ENCODE measurements at regions not wholly inside any gene's neighbourhood (a gene's known extent, or its start where the extent isn't known, plus 50 kb on each side); places are given as distances from the start of the nearest gene placed in this dataset.

GRCh38 chr9:81231011-81231410 is 458.3 kb downstream of the TLE1 start:
- intact Hi-C loops (cut with micrococcal nuclease; ENCODE audit: unreplicated experiment) = no loop called here
- Mint-ChIP-seq H3K4me1 (ENCODE audit: low read depth, unreplicated experiment) (no peaks in the 10 kb centered on the region), H3K27me3 (ENCODE audit: unreplicated experiment) (no peaks in the 10 kb centered on the region), H3K9me3 (ENCODE audit: low read depth, unreplicated experiment) (no peaks in the 10 kb centered on the region), H3K27ac (ENCODE audit: unreplicated experiment) (no peak overlapping the region), H3K36me3 (ENCODE audit: insufficient read depth, unreplicated experiment) (no peaks in the 10 kb centered on the region), H3K4me3 (ENCODE audit: low read depth, unreplicated experiment) (no peak overlapping the region)
- BruUV-seq (replicated peaks) = no TSS peak
- no peak for TF ChIP-seq CTCF (IDR thresholded peaks at IDR 0.05; ENCODE audit: unreplicated experiment)
- CTCF ChIA-PET = no interaction called here
- DNase-seq = no peak

GRCh38 chr9:81227507-81228245 is 461.7 kb downstream of the TLE1 start:
- TF ChIP-seq CTCF (IDR thresholded peaks at IDR 0.05; ENCODE audit: unreplicated experiment) = no peak
- H3K36me3 Mint-ChIP-seq (ENCODE audit: insufficient read depth, unreplicated experiment) = no peaks in the 10 kb centered on the region
- peaks cover 16% of the 10 kb centered on the region for H3K4me1 Mint-ChIP-seq (ENCODE audit: low read depth, unreplicated experiment)
- CTCF ChIA-PET = no interaction called here
- no peak overlapping the region for H3K4me3 Mint-ChIP-seq (ENCODE audit: low read depth, unreplicated experiment)
- H3K27me3 Mint-ChIP-seq (ENCODE audit: unreplicated experiment) = no peaks in the 10 kb centered on the region
- no TSS peak for BruUV-seq (replicated peaks)
- no peak for DNase-seq
- H3K9me3 Mint-ChIP-seq (ENCODE audit: low read depth, unreplicated experiment) = no peaks in the 10 kb centered on the region
- no peak overlapping the region for H3K27ac Mint-ChIP-seq (ENCODE audit: unreplicated experiment)
- intact Hi-C loops (cut with micrococcal nuclease; ENCODE audit: unreplicated experiment) = no loop called here

- intact Hi-C loops (cut with micrococcal nuclease; ENCODE audit: unreplicated experiment) = no loop called here
- BruUV-seq (replicated peaks) = no TSS peak
- H3K36me3 Mint-ChIP-seq (ENCODE audit: insufficient read depth, unreplicated experiment) = no peaks in the 10 kb centered on the region
- no peak overlapping the region for H3K27ac Mint-ChIP-seq (ENCODE audit: unreplicated experiment)
- H3K9me3 Mint-ChIP-seq (ENCODE audit: low read depth, unreplicated experiment) = no peaks in the 10 kb centered on the region
- no peak for DNase-seq
- no peak overlapping the region for H3K4me3 Mint-ChIP-seq (ENCODE audit: low read depth, unreplicated experiment)
- peaks cover 16% of the 10 kb centered on the region for H3K4me1 Mint-ChIP-seq (ENCODE audit: low read depth, unreplicated experiment)
- CTCF ChIA-PET = interaction anchor here (0.9 kb wide), 1 partner anchor 11 kb away, joined by 5 read pairs; no protein-coding TSS in a partner anchor
- H3K27me3 Mint-ChIP-seq (ENCODE audit: unreplicated experiment) = no peaks in the 10 kb centered on the region
- TF ChIP-seq CTCF (IDR thresholded peaks at IDR 0.05; ENCODE audit: unreplicated experiment) = no peak
Measured at GRCh38 chr9:81225596-81225995, 463.8 kb downstream of the TLE1 start.

- no peaks in the 10 kb centered on the region for H3K27me3 Mint-ChIP-seq (ENCODE audit: unreplicated experiment)
- no peaks in the 10 kb centered on the region for H3K36me3 Mint-ChIP-seq (ENCODE audit: insufficient read depth, unreplicated experiment)
- no TSS peak for BruUV-seq (replicated peaks)
- H3K4me3 Mint-ChIP-seq (ENCODE audit: low read depth, unreplicated experiment) = no peak overlapping the region
- CTCF ChIA-PET = no interaction called here
- no peaks in the 10 kb centered on the region for H3K9me3 Mint-ChIP-seq (ENCODE audit: low read depth, unreplicated experiment)
- intact Hi-C loops (cut with micrococcal nuclease; ENCODE audit: unreplicated experiment) = no loop called here
- no peak for DNase-seq
- H3K27ac Mint-ChIP-seq (ENCODE audit: unreplicated experiment) = no peak overlapping the region
- no peak for TF ChIP-seq CTCF (IDR thresholded peaks at IDR 0.05; ENCODE audit: unreplicated experiment)
- H3K4me1 Mint-ChIP-seq (ENCODE audit: low read depth, unreplicated experiment) = peaks cover 16% of the 10 kb centered on the region
Measured at GRCh38 chr9:81224166-81225081, 464.9 kb downstream of the TLE1 start.
